ENCODE measurements at regions not wholly inside any gene's neighbourhood (a gene's known extent, or its start where the extent isn't known, plus 50 kb on each side); places are given as distances from the start of the nearest gene placed in this dataset.

- no peak for TF ChIP-seq CTCF (IDR thresholded peaks at IDR 0.05 in 4 of 5, conservative IDR thresholded peaks at IDR 0.05 in 1 of 5)
- TF ChIP-seq POLR2A (IDR thresholded peaks at IDR 0.05) = no peak
Measured at GRCh38 chr4:44522761-44523445, 74.3 kb upstream of the KCTD8 start.

All from gastrocnemius medialis (tissue), 4 donors.